HCT116 (cell line): ENCODE measurements at regions not wholly inside any gene's neighbourhood (a gene's known extent, or its start where the extent isn't known, plus 50 kb on each side); places are given as distances from the start of the nearest gene placed in this dataset.

Experiments used
- ELF1 ChIP-seq: IDR thresholded peaks from 2 replicates; pipeline ENCODE4 v1.6.1; 2012; ENCODE audit warnings: low read depth, borderline replicate concordance
- EZH2 ChIP-seq: fragments of 200-600 bp; sonication (generic); IDR thresholded peaks from 2 replicates; pipeline ENCODE4 v1.6.1; 2017; ENCODE audit warnings: antibody characterized with exemption, mixed run types
- EZH2phosphoT487 ChIP-seq: fragments of 200-600 bp; IDR thresholded peaks from 2 replicates; pipeline ENCODE4 v1.6.1; 2018; ENCODE audit warnings: antibody characterized with exemption, borderline replicate concordance
- JUND ChIP-seq: IDR thresholded peaks from 2 replicates; pipeline ENCODE4 v1.6.1; 2012
- POLR2A ChIP-seq: IDR thresholded peaks from 2 replicates; pipeline ENCODE4 v1.7.0; 2011; ENCODE audit warnings: borderline replicate concordance; ENCODE audit not compliant: insufficient read depth, insufficient read length; ENCODE audit errors: extremely low read depth
- POLR2AphosphoS5 ChIP-seq: IDR thresholded peaks from 2 replicates; pipeline ENCODE4 v1.6.1; 2011; ENCODE audit warnings: mild to moderate bottlenecking, low read depth, low read length, moderate library complexity
- RAD21 ChIP-seq: IDR thresholded peaks from 2 replicates; pipeline ENCODE4 v1.6.1; 2012; ENCODE audit warnings: low read depth, mild to moderate bottlenecking
- SIN3A ChIP-seq: IDR thresholded peaks from 2 replicates; pipeline ENCODE4 v1.6.1; 2012; ENCODE audit warnings: low read depth
- SRF ChIP-seq: IDR thresholded peaks from 2 replicates; pipeline ENCODE4 v1.6.1; 2012; ENCODE audit warnings: low read depth
- YY1 ChIP-seq: IDR thresholded peaks from 2 replicates; pipeline ENCODE4 v1.6.1; 2011; ENCODE audit warnings: low read length, low read depth, moderate library complexity, mild to moderate bottlenecking; ENCODE audit not compliant: insufficient replicate concordance; ENCODE audit errors: extremely low read depth
- ZFX ChIP-seq: fragments of 450-650 bp; IDR thresholded peaks from 2 replicates; pipeline ENCODE4 v1.6.1; 2017
- TF ChIP-seq, protein P1 (sequence below): IDR thresholded peaks from 2 replicates; pipeline ENCODE4 v1.6.1; 2012
- TF ChIP-seq, protein P2 (sequence below), 3 experiments: fragments of 200-600 bp in 1 of 3; sonication (generic) in 1 of 3; IDR thresholded peaks in 2 of 3; conservative IDR thresholded peaks in 1 of 3; 2 replicates each; pipeline ENCODE4 v1.5.1; 2012 to 2017; ENCODE audit warnings: low read depth in 2 of 3, low read length in 2 of 3, antibody characterized with exemption in 1 of 3, borderline replicate concordance in 1 of 3, control low read depth in 1 of 3, mild to moderate bottlenecking in 1 of 3, mixed read lengths in 1 of 3, mixed run types in 1 of 3, moderate library complexity in 1 of 3; ENCODE audit not compliant: insufficient read depth in 1 of 3

DNA sequence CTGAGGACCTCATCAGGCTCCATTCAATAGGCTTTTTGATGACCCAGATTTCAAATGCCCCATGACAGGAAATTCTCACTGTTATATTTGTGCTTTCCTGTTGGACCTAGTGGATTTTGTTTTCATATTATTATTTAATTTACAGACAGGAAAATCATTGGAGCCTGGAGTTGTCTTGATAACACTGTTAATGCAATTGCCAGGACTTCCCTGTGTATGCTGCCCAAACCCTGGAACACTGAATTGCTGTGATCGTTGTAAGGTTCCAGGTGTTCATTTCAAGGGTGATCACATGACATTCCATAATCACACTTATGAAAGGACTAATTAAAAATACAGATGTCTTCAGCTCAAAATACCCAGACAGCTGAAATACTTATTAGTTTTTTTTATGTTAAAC is 783.2 kb downstream of the DHX35 start:
- TF ChIP-seq EZH2phosphoT487, result no peak
- TF ChIP-seq, protein P1, sequence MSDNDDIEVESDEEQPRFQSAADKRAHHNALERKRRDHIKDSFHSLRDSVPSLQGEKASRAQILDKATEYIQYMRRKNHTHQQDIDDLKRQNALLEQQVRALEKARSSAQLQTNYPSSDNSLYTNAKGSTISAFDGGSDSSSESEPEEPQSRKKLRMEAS, result no peak
- TF ChIP-seq, protein P2, sequence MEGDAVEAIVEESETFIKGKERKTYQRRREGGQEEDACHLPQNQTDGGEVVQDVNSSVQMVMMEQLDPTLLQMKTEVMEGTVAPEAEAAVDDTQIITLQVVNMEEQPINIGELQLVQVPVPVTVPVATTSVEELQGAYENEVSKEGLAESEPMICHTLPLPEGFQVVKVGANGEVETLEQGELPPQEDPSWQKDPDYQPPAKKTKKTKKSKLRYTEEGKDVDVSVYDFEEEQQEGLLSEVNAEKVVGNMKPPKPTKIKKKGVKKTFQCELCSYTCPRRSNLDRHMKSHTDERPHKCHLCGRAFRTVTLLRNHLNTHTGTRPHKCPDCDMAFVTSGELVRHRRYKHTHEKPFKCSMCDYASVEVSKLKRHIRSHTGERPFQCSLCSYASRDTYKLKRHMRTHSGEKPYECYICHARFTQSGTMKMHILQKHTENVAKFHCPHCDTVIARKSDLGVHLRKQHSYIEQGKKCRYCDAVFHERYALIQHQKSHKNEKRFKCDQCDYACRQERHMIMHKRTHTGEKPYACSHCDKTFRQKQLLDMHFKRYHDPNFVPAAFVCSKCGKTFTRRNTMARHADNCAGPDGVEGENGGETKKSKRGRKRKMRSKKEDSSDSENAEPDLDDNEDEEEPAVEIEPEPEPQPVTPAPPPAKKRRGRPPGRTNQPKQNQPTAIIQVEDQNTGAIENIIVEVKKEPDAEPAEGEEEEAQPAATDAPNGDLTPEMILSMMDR (IDR thresholded peaks at IDR 0.05 in 2 of 3, conservative IDR thresholded peaks at IDR 0.05 in 1 of 3; ENCODE audit: borderline replicate concordance in 1 of 3, insufficient read depth in 1 of 3, low read depth in 2 of 3, low read length in 2 of 3), result no peak
- no peak for TF ChIP-seq POLR2A
- no peak for TF ChIP-seq EZH2
- no peak for TF ChIP-seq RAD21
- no peak for TF ChIP-seq POLR2AphosphoS5
- TF ChIP-seq ZFX, result no peak
- TF ChIP-seq JUND, result no peak
- TF ChIP-seq ELF1, result no peak
- TF ChIP-seq YY1, result no peak
- no peak for TF ChIP-seq SIN3A
- no peak for TF ChIP-seq SRF
